Activated CD4-positive, alpha-beta memory T cell treated with anti-CD3 and anti-CD28 coated beads, Interleukin-2, amount 10 ng/mL, durations not matched to agents 7 days and 5 days (primary cell): ENCODE measurements at regions not wholly inside any gene's neighbourhood (a gene's known extent, or its start where the extent isn't known, plus 50 kb on each side); places are given as distances from the start of the nearest gene placed in this dataset.

Experiments
- CTCF ChIA-PET: fragments of 350-600 bp; sonication (Branson Sonifier 250); formaldehyde crosslinking; loops from one replicate; lab custom pipeline; 2021; ENCODE audit warnings: antibody characterized with exemption, inconsistent platforms; lab: Charles Lee
- POLR2A ChIA-PET: fragments of 350-600 bp; sonication (Branson Sonifier 250); formaldehyde crosslinking; loops from one replicate; lab custom pipeline; 2021; ENCODE audit warnings: antibody characterized with exemption; lab: Charles Lee
- DNase-seq: peaks from one replicate; pipeline ENCODE4 v3.0.0-alpha.2; 2020
- H3K27ac Mint-ChIP-seq: one replicate; pipeline ENCODE4 v1.8.0; 2021; ENCODE audit warnings: mild to moderate bottlenecking, mixed read lengths
- H3K27me3 Mint-ChIP-seq: one replicate; pipeline ENCODE4 v1.8.0; 2021; ENCODE audit warnings: mixed read lengths
- H3K36me3 Mint-ChIP-seq: one replicate; pipeline ENCODE4 v1.8.0; 2021; ENCODE audit warnings: low read depth, mixed read lengths
- H3K4me1 Mint-ChIP-seq: one replicate; pipeline ENCODE4 v1.8.0; 2021; ENCODE audit warnings: mixed read lengths
- H3K4me3 Mint-ChIP-seq: one replicate; pipeline ENCODE4 v1.8.0; 2021; ENCODE audit warnings: mild to moderate bottlenecking, mixed read lengths
- H3K9me3 Mint-ChIP-seq: one replicate; pipeline ENCODE4 v1.8.0; 2021; ENCODE audit warnings: mixed read lengths

DNA sequence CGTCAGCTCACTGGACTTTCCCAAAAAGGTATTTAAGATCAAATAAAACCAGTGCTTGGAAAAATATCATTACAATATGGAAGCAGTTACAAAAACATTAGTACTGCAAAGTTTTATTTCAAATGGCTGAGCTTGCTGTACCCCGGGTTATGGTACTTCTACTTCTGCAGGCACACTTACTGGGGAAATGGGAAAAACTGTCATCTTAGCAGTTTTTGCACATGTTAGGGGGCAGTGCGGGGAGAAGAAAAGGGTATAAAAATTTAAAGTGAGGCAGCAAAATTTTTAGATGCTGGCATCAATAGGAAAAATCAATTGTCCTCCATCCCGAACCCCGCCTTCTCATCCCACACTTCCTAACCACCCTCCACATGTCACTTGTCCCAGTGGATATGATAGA lies 133.4 kb downstream of the ATG4C start:
- Mint-ChIP-seq H3K4me1 (no peaks in the 10 kb centered on the region), H3K36me3 (no peaks in the 10 kb centered on the region)
- no peak for DNase-seq

DNA sequence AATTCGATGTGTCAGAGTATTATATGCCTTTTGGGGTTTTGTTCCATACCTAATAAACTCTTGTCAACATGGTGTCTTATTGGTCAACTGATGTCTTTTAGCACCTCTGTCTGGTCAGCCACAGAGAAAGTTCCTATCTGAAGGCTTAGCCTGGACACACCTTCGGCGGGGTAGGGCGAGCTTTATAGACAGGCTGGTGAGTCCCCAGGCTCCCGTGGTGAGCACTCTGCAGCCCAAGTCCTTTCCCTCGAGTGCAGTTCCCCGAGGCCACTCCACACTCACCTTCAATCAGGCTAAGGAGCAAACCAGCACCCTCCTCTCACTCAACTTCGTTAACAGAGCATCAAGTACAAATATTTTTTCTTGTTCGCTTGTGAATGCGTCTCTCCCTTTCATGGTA lies 133.9 kb downstream of the ATG4C start:
- CTCF ChIA-PET, result no interaction called here
- Mint-ChIP-seq H3K9me3 (no peaks in the 10 kb centered on the region), H3K4me3 (no peak overlapping the region), H3K27me3 (peaks cover 13% of the 10 kb centered on the region), H3K36me3 (no peaks in the 10 kb centered on the region), H3K27ac (no peak overlapping the region), H3K4me1 (no peaks in the 10 kb centered on the region)
- POLR2A ChIA-PET, result no interaction called here
- DNase-seq, result no peak

More for the DNA sequence above, 133.4 kb downstream of the ATG4C start:
- no peak overlapping the region for H3K4me3 Mint-ChIP-seq
- H3K27me3 Mint-ChIP-seq, result peaks cover 13% of the 10 kb centered on the region
- ChIA-PET POLR2A (no interaction called here), CTCF (no interaction called here)
- H3K27ac Mint-ChIP-seq, result no peak overlapping the region
- H3K9me3 Mint-ChIP-seq, result no peaks in the 10 kb centered on the region

DNA sequence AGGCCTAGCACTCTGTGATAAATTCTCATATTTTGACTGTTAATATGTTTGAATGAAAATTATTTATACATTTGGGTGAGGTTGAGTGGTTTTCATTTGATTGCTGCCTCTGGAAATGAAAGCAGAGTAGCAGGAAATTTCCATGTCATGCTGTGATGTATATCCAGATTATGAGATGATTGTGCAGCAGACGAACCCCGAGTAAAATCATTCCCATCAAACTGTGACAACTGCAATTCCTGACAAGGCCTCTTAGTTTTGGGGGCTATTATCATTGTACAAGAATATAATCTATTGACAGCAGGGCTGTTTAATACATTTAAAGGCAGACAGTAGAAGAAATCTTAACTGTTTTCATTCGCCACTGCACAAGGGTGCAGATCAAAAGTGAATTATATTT lies 134.8 kb downstream of the ATG4C start:
- no peaks in the 10 kb centered on the region for H3K9me3 Mint-ChIP-seq
- H3K36me3 Mint-ChIP-seq, result no peaks in the 10 kb centered on the region
- ChIA-PET POLR2A (no interaction called here), CTCF (no interaction called here)
- DNase-seq, result no peak
- H3K4me3 Mint-ChIP-seq, result no peak overlapping the region
- peaks cover 11% of the 10 kb centered on the region for H3K27me3 Mint-ChIP-seq
- no peaks in the 10 kb centered on the region for H3K4me1 Mint-ChIP-seq
- H3K27ac Mint-ChIP-seq, result no peak overlapping the region

DNA sequence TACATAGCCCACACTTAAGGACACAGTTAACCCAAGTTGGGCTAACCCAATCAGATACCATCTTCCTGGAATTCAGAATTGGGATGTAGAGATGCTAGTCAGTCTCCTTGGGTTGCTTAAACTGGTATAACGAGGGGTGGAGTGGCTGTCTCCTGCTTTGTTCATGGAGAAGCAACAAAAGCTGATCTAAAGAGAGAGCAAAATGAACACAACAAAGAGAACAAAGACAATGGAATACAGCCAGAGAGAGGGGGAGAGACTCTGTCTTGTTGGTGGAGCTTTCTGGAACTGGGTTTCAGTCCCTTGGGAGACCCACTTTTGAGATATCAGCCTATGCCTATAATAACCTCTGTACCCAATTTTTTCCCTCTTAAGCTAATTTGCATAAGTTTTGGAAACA lies 138.1 kb downstream of the ATG4C start:
- Mint-ChIP-seq H3K4me1 (no peaks in the 10 kb centered on the region), H3K36me3 (no peaks in the 10 kb centered on the region), H3K4me3 (no peak overlapping the region), H3K27me3 (peaks cover 3% of the 10 kb centered on the region), H3K9me3 (no peaks in the 10 kb centered on the region), H3K27ac (no peak overlapping the region)
- ChIA-PET POLR2A (no interaction called here), CTCF (no interaction called here)
- DNase-seq, result no peak

DNA sequence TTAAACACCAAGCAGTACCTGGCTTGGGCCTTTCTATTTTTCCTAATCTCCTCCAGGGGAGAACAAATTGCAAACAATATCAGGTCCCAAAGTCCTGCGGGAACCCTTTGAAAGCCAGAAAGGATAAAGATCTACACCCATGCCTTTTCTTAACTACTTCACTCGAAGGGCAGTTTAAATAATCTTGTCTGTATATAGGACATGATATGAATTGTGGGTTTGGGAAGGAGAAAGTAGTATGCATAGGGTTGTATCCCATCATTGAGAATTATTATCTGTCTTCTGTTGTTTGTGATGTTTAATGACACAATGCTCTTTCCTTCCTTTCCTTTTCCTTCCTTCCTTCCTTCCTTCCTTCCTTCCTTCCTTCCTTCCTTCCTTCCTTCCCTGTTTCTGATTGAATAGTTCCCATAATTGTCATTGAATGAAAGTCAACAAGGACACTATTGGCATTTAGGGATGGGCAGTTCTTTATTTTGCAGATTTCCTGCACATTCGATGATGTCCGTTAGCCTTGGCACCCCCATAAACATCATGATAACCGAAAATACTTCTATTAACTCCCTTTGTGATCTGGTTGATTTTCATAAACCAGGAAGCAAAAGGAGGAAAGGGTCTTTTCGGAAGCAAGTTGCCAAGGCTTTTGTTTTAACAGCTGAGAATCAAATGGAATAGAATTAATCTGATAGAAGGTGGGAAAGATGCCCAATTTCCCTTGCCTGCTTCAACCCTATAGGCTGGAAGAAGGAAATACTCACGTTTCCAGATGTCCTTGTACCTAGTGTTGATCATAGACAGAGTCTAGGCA lies 141.3 kb downstream of the ATG4C start:
- no peak overlapping the region for H3K27ac Mint-ChIP-seq

DNA sequence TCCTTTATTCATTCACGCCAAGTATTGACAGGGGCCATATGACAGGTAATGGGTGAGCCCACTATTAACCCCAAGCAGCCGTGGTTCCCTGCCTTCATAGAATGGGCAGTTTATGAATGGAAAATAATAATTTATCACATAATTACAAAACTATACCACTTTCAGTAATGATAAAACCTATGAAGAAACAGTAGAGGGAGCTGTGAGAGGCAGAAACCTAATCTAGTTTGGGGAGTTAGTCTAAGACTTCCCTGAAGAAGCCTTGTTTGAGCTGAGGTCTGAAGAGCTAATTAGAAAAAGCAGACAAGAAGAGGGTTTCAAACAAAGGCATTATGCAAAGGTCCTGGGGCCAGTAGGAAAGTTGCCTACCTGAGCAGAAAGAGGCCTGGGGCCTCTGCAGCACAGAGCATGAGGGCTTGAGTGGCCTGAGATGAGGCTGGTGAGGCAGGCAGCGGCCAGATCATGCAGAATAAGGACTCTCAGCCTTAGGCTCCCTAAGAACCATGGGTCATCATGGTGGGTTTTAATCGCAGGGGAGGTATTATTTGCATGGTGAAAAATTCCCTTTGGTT lies 142.8 kb downstream of the ATG4C start:
- no peaks in the 10 kb centered on the region for H3K4me1 Mint-ChIP-seq
- POLR2A ChIA-PET, result no interaction called here
- CTCF ChIA-PET, result no interaction called here
- H3K4me3 Mint-ChIP-seq, result no peak overlapping the region
- no peak for DNase-seq
- no peaks in the 10 kb centered on the region for H3K9me3 Mint-ChIP-seq
- H3K27me3 Mint-ChIP-seq, result peaks cover under 1% of the 10 kb centered on the region
- no peaks in the 10 kb centered on the region for H3K36me3 Mint-ChIP-seq
- H3K27ac Mint-ChIP-seq, result no peak overlapping the region

More for the DNA sequence above, 141.3 kb downstream of the ATG4C start:
- Mint-ChIP-seq H3K4me1 (no peaks in the 10 kb centered on the region), H3K9me3 (no peaks in the 10 kb centered on the region), H3K4me3 (no peak overlapping the region), H3K27me3 (peaks cover 3% of the 10 kb centered on the region), H3K36me3 (no peaks in the 10 kb centered on the region)
- POLR2A ChIA-PET, result no interaction called here
- DNase-seq, result no peak
- CTCF ChIA-PET, result no interaction called here

DNA sequence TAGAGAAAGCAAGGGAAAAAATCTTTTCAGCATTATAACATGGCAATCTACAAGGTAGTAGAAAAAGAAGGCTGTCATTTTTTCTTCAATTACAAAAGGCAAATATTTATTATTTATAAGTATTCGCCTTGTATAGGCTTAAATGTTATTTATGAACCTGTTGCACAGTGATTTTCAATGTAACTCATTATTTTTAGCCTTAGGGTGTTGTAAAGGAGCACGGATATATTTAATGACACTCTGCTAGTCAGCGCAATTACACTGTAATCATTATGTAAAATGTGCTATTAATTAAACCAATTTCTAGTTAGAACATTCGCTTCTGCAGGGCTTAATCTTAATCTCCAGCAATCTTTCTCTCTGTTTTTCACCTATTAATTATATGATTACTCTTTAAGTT lies 145.0 kb downstream of the ATG4C start:
- Mint-ChIP-seq H3K27ac (no peak overlapping the region), H3K4me1 (no peaks in the 10 kb centered on the region), H3K9me3 (no peaks in the 10 kb centered on the region), H3K4me3 (no peak overlapping the region), H3K36me3 (no peaks in the 10 kb centered on the region), H3K27me3 (no peaks in the 10 kb centered on the region)
- DNase-seq, result no peak
- ChIA-PET POLR2A (no interaction called here), CTCF (no interaction called here)

DNA sequence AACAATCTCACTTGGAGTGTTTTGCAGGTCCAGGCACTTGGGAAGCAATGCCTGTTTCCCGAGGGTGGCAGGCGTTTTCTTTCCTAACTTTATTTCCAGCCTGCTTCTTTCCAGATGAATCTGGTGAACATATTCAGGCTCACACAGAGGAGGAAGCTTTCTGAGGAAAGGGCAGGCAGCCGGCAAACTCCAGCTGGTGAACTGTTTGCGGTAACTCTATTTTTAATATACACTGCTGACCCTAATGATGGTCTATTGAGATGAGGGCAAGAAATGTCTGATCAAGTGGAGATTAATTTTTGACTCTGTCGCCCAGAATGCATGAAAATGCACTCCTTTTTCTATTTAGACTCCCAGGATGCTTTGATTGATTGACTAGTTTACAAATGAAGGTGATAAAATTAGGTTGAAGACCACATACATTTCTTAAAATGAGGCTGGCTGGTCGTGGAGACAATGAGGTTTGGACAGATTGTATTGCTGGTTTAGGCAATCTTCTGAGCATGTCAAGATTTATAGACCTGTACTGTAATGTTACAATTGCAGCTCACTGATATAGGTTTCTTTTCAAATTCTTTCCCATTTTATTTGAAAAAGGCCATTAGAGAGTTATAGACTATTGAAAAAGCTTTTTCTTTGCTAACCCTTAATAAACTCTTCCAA lies 153.8 kb downstream of the ATG4C start:
- Mint-ChIP-seq H3K9me3 (no peaks in the 10 kb centered on the region), H3K4me1 (no peaks in the 10 kb centered on the region), H3K4me3 (no peak overlapping the region), H3K27me3 (peaks cover under 1% of the 10 kb centered on the region), H3K27ac (no peak overlapping the region), H3K36me3 (no peaks in the 10 kb centered on the region)
- CTCF ChIA-PET, result no interaction called here
- DNase-seq, result no peak
- POLR2A ChIA-PET, result no interaction called here

DNA sequence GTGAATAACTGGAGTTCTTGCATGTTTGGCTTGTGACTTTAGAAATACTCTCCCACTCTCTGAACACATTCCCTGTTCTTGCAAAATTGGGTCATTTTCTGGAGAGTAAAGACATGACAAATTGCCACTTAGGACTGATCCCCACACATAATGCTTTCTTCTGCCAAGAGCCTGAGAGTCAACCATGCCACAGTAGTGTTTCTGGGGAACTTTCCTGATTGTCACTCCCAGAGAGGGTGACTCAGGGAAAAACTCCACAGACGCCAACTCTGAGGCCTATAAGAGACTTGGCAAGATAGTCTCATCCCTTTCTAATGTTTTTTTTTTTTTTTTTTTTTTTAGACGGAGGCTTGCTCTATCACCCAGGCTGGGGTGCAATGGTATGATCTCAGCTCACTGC lies 157.8 kb downstream of the ATG4C start:
- DNase-seq, result no peak
- Mint-ChIP-seq H3K27ac (no peak overlapping the region), H3K36me3 (no peaks in the 10 kb centered on the region), H3K4me3 (no peak overlapping the region), H3K4me1 (no peaks in the 10 kb centered on the region), H3K9me3 (no peaks in the 10 kb centered on the region), H3K27me3 (peaks cover 8% of the 10 kb centered on the region)
- ChIA-PET POLR2A (no interaction called here), CTCF (no interaction called here)

DNA sequence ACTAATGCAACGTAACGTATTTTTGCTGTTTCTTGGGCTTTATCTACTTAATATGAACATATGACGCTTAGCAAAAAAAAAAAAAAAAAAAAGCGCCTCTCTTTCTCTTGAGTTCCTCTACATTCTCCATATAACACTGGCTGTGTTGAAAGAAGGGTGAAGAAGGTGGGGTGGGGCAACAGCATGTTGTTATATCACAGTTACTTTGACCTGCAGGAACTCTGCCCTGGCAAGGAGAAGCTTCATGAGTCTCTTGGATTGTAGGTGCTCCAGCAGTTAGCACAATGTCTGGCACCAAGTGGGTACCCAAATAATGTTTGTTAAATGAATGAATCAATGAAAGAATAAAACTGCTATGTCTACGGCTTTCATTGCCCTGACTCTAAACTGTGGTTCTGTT lies 162.6 kb downstream of the ATG4C start:
- Mint-ChIP-seq H3K27ac (no peak overlapping the region), H3K36me3 (no peaks in the 10 kb centered on the region), H3K9me3 (no peaks in the 10 kb centered on the region), H3K4me3 (no peak overlapping the region), H3K4me1 (no peaks in the 10 kb centered on the region), H3K27me3 (peaks cover 15% of the 10 kb centered on the region)
- no peak for DNase-seq
- CTCF ChIA-PET, result no interaction called here
- POLR2A ChIA-PET, result no interaction called here

DNA sequence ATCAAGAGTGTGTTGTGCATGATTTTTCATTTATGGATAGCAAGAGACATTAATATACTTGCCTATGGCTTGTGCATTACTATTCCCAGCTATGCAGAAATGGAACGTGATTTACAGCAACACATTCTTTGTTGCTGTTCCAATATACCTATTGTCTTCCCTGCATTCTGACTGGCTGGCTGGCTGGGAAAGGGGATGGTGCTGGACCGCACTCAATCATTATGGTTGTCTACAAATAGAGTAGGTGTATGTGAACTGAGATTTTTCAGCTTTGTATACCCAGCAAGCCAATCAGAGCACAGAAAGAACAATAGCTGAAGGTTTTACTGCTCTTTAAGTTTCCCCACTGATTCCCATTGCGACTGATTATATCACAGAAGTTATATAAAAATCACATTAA lies 167.5 kb downstream of the ATG4C start:
- Mint-ChIP-seq H3K27ac (no peak overlapping the region), H3K36me3 (no peaks in the 10 kb centered on the region), H3K9me3 (no peaks in the 10 kb centered on the region), H3K4me1 (no peaks in the 10 kb centered on the region), H3K4me3 (no peak overlapping the region), H3K27me3 (peaks cover 14% of the 10 kb centered on the region)
- CTCF ChIA-PET, result no interaction called here
- no peak for DNase-seq
- POLR2A ChIA-PET, result no interaction called here

DNA sequence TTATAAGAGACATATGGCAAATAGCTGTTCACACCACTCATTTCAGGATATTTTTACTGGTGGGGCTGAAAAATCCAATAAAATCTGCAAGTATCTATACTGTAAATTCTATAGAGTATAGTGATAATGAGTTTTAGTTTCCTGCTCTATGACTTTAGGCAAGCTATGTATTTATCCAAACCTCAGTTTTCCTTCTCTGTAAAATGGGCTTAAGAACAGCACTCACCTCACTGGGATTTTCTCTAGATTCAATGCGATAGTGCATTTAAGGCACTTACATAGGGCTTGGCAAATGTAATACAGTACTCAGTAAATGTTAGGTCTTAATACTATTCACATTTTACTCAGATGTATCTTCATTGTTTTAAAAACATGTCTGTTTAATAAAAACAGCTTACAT lies 168.7 kb downstream of the ATG4C start:
- H3K9me3 Mint-ChIP-seq, result no peaks in the 10 kb centered on the region
- H3K27me3 Mint-ChIP-seq, result peaks cover 18% of the 10 kb centered on the region
- H3K4me1 Mint-ChIP-seq, result no peaks in the 10 kb centered on the region
- ChIA-PET POLR2A (no interaction called here), CTCF (no interaction called here)
- DNase-seq, result no peak
- H3K4me3 Mint-ChIP-seq, result no peak overlapping the region
- H3K36me3 Mint-ChIP-seq, result no peaks in the 10 kb centered on the region
- no peak overlapping the region for H3K27ac Mint-ChIP-seq

DNA sequence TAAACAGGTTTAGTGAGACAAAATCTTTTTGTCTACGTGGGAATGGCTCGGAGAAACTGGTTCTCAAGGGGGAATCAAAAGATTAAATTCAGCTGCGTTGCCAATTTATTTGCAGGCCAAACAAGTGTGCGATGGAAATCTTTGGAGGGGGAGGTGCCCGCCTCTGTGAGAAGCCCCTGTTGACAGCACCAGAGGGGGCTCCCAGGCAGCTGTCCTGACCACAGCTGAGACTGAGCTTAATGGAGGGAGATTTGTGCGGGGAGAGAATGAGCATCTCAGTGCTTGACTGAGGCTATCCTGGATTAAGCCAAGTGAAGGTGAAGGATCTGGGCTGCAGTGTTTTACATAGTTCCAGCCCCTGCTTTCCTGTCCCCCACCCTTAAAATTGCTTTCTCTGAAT lies 169.7 kb downstream of the ATG4C start:
- Mint-ChIP-seq H3K27ac (no peak overlapping the region), H3K9me3 (no peaks in the 10 kb centered on the region), H3K36me3 (no peaks in the 10 kb centered on the region), H3K4me3 (no peak overlapping the region), H3K27me3 (peaks cover 18% of the 10 kb centered on the region), H3K4me1 (no peaks in the 10 kb centered on the region)
- ChIA-PET POLR2A (no interaction called here), CTCF (no interaction called here)
- no peak for DNase-seq

DNA sequence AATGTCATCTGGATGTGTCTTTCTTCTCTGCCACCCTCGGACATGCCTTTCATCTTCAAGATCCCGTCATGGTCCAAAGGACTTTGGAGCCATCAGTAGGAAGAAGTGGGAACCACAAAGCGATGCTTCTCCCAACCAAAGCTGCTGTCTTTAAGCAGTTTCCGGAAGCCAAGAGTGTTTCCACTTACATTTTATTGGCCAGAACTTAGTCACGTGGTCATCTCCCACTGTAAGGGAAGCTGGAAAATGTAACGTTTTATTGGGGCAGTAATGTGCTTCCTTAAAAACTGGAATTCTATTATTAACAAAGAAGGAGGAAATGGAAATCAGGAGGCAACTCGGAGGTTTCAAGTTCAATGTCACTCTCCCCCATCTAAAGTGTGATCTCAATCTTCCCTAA lies 170.8 kb downstream of the ATG4C start:
- peaks cover 17% of the 10 kb centered on the region for H3K27me3 Mint-ChIP-seq
- no peaks in the 10 kb centered on the region for H3K9me3 Mint-ChIP-seq
- no peak overlapping the region for H3K27ac Mint-ChIP-seq
- DNase-seq, result no peak
- ChIA-PET POLR2A (no interaction called here), CTCF (no interaction called here)
- H3K4me1 Mint-ChIP-seq, result no peaks in the 10 kb centered on the region
- H3K36me3 Mint-ChIP-seq, result no peaks in the 10 kb centered on the region
- no peak overlapping the region for H3K4me3 Mint-ChIP-seq
